T-helper 9 cell (primary cell): ENCODE measurements at regions not wholly inside any gene's neighbourhood (a gene's known extent, or its start where the extent isn't known, plus 50 kb on each side); places are given as distances from the start of the nearest gene placed in this dataset.
"Not testable (repeated sequence)": the region's sequence is repeated elsewhere in the genome, so short reads cannot be mapped to it uniquely, and the experiment has no call there.

Source experiments
- DNase-seq: peaks from one replicate; pipeline ENCODE4 v3.0.0-alpha.2; 2020

- DNase-seq, result no peak
Measured at GRCh38 chr1:185393205-185393604, 76.2 kb upstream of the IVNS1ABP start.

- DNase-seq, result no peak
Measured at GRCh38 chr1:185388815-185389214, 71.8 kb upstream of the IVNS1ABP start.

- no peak for DNase-seq
Measured at GRCh38 chr1:185388346-185388745, 71.3 kb upstream of the IVNS1ABP start.

GRCh38 chr1:185385991-185386390, 68.9 kb upstream of the IVNS1ABP start:
- no peak for DNase-seq

GRCh38 chr1:185383805-185384204, 66.8 kb upstream of the IVNS1ABP start:
- not testable (repeated sequence) for DNase-seq

- no peak for DNase-seq
Measured at GRCh38 chr1:185377831-185378230, 60.8 kb upstream of the IVNS1ABP start.

- DNase-seq, result no peak
Measured at GRCh38 chr1:185376840-185377635, 60.0 kb upstream of the IVNS1ABP start.

- DNase-seq, result no peak
Measured at GRCh38 chr1:185376288-185376687, 59.2 kb upstream of the IVNS1ABP start.

GRCh38 chr1:185375583-185375982, 58.5 kb upstream of the IVNS1ABP start:
- DNase-seq, result no peak

GRCh38 chr1:185373813-185374529, 56.9 kb upstream of the IVNS1ABP start:
- DNase-seq, result no peak

- no peak for DNase-seq
Measured at GRCh38 chr1:185369786-185370185, 52.7 kb upstream of the IVNS1ABP start.

GRCh38 chr1:185368913-185369491, 52.0 kb upstream of the IVNS1ABP start:
- no peak for DNase-seq

- no peak for DNase-seq
Measured at GRCh38 chr1:185368313-185368855, 51.3 kb upstream of the IVNS1ABP start.

- no peak for DNase-seq
Measured at GRCh38 chr1:185367218-185367617, 50.2 kb upstream of the IVNS1ABP start.
